ENCODE measurements at regions not wholly inside any gene's neighbourhood (a gene's known extent, or its start where the extent isn't known, plus 50 kb on each side); places are given as distances from the start of the nearest gene placed in this dataset.
"Not testable (repeated sequence)": the region's sequence is repeated elsewhere in the genome, so short reads cannot be mapped to it uniquely, and the experiment has no call there.

DNA sequence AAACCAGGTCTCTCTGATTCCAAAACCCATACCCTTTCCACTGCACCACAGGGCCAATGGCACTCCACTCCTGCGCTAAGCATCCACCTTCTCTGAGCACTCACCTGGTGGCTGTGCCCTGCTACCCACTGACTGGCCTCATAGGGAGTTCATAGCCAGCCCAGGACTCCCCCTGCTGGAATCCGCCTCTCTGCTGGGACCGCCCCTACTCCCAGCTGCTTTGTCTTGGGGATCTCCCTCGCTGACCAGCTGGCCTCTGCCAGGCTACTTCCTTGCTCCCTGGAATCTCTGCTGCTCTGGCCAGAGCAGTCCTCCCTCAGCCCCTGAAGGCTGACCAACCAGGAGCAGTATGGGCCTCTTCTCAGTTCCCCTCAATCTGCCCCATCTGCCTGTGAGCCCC, 129.7 kb downstream of the FAXC start:
- no peak for DNase-seq

DNA sequence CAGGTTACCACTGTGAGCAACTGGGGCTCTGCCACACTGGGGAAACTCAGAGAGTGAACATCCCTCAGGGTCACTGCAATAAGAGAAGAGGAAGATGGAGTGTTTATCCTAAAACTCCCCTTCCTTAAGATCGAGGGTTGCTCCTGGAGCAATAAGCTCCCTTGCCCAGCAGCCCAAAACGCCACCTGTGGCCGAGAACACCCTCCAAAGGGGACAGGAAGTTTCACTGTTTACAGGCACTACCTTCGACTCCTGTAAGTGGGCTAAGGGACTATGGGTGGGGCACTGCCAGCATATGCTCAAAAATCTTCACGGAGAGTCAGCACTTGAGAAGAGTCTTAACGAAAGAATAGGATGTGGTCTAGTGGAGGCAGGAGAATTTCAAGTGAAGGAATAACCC, 132.5 kb downstream of the FAXC start:
- no peak for DNase-seq

DNA sequence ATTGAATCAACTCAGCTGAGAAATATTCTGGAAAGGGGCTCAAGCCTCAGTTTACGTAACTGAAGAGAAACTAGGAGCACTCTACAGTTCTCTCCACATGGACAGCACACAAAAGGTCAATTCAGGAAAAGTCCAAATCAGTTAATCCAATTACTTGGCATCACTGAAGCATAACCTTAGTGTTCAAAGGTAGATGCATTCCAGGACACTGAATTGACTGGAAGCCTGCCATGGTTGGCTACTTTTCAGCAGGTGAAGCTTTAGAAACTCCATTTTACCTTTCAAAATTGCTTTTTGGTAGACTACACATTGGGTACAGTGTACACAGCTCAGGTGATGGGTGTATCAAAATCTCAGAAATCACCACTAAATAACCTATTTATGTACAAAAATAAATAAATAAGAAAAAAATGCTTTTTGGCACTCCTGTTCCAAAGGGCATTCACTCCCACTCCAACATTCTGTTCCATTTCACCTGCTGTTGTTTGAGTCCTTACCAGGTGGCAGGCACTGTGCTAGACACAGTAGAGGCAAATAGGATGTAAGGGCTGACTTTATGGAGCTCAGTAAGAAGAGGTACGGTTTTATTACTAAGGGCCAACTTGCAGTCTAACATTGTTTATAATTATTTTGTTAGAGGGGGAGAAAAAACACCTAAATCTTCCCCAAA, 153.4 kb downstream of the FAXC start:
- DNase-seq: no peak

DNA sequence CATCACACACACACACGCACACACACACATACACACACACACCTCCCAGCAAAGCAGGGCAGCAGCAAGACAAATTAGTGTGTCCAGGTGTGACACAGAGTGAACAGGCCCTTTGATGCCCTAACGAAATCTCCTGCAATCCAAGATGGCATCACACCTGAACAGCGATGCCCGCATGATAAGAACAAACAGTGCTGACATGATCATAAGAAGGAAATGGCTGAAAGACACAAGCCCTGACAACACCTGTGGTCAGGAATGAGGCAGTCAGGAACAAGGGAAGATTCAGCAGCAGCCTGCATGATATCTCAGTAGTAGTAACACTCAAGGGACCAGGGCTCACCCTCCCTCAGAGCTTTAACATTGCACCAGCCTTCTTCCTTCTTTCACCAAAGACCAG, 156.9 kb downstream of the FAXC start:
- DNase-seq: no peak

DNA sequence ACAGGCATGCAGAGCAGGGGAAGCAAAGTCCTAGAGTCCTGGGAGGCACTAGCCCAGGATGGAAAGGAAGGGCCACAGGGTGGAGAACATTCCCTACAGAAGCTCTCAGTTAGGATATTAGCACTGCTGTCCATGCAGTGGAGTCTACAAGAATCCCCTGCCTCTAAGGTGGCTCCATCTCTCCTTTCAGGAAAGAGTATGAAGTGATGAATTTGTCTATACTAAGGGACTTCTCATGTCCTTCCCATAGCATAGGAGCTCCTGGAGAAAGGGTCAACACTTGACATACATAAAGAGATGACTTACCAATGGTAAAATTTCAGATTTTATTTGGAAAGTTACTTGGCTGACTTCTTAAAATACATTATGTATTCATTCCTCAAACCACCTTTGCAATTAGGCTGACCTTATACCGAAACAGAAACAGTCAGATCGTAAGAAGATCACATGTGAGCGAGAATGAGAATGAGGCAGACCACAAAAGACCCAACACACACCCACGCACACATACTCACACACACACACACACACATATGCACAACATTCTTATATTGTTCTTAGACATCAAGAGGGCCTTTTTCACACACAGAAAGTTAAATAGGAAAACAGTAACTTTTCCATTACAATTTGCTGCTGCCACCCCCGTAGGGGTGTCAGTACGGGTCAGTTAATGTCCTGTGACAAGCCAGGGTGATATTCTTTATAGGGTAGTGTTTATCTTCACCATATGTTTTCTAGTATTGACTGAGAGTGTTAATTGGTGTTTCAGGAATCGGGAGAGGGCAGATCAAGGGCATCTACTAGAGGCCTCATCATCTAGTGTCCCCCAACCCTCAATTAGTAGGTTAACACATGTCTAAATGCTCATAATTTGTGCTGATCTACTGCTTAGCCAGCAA, 159.4 kb downstream of the FAXC start:
- DNase-seq: no peak

DNA sequence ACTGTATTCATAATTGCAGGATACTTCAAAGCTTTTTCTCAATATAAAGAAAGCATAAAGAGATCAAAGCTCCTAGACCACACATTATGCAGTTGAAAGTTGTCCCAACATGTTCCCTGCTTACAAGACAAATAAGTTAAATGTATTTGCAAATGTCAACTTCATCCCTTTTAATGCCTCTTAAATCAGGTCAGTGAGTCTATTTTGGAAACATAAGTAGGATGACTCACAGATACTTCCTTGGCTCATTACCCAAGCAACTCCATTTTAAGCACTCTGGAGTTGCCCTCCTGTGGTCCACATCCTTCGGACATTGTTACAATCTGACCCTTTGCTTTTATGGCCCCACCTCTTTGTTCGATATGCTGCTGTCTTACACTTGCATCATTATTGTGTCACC, 162.0 kb downstream of the FAXC start:
- no peak for DNase-seq

DNA sequence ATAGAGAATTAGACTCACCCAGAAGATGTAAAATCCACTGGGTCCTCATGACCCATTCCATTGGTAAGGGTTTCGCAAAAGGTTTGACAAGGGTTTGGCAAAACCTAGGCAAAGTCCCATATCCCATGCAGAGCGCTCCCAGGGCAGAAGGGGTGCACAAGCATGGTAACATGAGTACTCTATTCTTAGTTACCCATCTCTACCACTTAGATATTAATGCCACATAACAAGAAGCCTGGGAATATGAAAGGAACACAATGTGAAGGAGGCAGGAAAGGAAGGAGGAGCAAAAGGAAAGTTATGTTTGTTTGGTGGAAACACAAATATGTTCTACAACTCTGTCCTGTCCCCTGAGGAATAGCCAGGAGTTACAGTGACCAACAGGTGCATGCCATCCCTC, 163.1 kb downstream of the FAXC start:
- no peak for DNase-seq

DNA sequence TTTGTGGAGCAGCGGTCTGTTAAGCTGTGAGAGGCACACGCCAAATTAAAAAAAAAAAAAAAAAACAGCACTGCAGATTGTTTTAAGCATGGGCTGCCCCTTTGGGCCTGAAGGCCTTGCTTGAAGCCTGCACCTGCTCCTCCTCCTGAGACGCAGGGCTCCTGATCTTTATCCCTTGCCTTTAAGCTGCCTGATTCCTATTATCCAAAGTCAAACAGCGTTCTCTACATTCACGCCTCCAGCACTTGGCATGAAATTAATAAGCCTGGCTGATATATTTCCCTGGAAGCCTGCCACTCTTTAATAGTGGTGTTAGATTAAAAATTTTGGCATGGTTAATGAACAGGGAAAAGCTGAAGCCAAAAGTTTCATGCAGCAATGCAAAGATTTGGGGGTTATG, 163.9 kb downstream of the FAXC start:
- DNase-seq: no peak

DNA sequence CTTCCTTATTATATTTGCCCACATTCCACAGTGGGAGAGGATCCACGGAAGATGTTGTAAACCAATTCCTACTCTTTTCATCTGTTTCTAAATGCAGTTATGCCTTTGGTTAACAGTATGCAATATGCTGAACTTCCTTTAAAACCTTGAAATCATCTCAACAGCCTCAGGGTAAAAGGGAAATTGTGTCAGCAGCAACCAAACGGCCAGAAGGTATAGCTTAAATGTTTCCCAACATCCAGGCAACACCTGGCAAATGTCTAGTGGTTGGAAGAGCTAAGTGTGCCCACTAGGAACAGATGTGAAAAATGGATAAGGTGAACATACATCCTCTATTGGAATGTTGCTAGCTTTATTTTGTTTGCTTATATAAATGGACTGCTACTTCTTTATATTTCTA, 164.8 kb downstream of the FAXC start:
- DNase-seq: no peak

DNA sequence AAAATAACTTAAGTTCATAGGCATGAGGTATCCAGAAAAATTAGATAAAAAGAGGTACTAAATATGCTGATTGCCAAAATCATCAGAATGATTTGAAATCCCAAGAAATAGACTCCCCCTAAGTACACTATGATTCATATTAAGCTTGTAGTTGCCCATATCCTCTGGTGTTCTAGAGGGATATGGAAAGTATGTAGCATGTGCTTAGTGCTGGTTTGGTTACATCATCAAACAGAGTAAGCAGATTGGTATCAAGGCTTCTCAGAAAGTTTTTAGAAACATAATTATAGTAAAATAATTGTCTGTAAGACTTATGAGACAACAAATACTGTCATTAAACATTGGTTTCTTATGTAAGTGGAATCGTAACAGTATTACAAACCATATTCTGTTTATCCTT, 166.4 kb downstream of the FAXC start:
- DNase-seq: no peak

DNA sequence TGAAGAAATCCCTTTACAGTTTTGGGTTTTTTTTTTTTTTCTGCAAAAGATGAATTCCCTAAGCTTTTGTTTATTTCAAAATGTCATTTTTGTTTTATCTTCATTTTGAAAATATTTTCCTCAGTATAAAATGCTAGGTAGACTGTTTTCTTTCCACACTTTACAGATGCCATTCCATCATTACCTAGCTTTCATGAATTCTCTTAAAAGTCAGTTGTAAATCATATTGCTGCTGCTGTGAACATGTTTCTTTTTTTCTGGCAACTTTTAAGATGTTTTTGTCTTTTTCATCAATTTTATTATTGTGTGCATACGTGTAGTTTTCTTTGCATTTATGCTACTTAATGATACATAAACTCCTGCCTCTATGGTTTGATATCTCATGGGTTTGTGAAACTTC, 168.3 kb downstream of the FAXC start:
- no peak for DNase-seq

DNA sequence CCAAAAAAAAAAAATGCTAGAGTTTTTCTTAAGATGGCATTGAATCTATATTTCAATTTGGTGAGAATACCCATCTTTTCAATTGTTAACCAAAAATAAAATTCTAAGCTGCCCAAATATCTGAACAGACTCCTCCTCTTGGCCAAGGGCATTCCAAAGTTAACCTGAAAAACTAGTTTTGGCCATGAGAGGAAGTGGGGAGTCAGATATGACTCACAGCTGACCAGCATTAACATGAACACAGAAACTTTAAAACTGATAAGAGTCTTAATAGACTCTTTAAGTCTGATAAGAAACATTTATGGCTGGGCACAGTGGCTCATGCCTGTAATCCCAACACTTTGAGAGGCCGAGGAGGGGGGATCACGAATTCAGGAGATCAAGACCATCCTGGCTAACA, 171.3 kb downstream of the FAXC start:
- no peak for DNase-seq

DNA sequence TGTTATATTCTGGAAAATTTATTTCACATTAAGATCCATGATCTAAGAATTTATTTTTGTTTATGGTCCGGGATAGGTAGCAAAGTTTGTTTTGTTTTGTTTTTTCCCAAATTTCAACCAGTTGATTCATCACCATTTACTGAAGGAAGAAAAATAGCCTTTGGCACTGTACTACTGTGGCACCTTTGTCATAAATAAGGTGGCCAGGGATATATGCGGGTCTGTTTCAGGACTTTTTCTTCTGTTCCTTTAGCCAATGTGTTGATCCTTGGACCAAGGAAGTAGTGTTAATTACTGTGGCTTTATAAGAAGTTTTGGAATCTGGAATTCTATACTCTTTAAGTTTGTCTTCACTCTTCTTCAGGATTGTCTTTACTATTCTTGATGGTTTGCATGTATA, 171.7 kb downstream of the FAXC start:
- no peak for DNase-seq

DNA sequence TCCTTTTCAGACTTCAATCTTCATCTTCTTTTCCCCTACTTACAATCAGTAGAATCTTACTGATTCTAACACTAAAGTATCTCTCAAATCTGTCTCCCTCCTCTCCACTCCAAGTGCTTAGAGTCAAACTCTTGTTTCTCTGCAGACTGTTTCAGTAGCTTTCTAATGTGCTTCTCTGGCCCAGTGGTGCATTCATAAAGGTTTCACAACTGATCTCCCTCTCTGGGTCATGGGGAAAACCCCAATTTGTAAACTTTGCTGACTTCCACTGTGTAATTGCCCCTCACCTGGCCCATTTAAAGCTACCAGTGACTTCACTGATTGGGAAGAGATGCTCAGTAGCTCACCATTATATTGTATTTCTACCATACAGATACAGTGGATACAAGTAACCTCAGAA, 183.6 kb downstream of the FAXC start:
- DNase-seq: no peak

DNA sequence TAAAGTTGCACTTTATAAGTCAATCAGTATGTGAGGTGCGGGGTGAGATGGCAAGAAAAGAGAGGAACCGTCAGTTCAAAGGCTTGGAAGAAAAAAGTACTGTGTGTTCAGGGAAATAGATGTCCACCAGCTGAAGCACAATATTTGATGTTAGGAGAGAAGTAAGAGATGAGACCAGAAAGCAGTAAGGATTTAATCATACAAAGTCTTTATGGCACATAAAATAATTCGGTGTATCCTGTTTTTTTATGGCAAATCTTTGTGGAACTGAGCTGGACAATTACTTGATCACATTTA, 197.2 kb downstream of the FAXC start:
- DNase-seq: no peak

DNA sequence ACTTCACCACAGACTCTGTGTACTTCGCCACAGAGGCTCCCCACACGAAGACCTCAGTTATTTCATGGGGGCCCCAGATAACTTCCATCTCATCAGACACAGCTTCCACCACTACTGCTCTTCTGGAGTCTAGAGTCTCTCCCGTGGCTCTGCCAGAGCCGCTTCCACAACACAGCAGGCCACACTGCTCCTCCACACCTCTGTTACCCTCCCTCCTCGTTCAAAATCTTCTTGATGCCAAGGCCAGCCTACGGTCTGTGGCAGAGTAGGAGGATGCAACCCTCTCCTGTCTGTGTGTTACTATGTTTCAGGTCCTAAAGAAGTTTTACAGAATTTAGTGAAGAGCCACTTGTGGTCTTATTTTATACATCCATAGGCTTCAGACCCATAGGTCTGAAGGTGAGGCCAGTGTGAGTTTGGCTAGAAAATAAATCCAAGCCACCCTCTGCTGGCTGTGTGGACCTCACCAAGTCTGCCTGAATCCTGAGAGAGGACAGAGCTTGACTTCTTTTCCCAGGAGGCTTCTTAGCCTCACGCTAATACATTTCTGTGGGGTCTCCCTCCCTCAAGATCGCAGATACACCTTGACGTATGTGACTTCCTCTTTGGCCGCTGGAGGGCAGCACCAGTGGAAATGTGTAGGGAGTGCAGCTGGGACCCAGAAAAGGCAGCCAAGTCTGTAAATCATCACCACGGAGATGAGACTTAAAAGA, 197.7 kb downstream of the FAXC start:
- DNase-seq: peak; percentile 1 to 17

DNA sequence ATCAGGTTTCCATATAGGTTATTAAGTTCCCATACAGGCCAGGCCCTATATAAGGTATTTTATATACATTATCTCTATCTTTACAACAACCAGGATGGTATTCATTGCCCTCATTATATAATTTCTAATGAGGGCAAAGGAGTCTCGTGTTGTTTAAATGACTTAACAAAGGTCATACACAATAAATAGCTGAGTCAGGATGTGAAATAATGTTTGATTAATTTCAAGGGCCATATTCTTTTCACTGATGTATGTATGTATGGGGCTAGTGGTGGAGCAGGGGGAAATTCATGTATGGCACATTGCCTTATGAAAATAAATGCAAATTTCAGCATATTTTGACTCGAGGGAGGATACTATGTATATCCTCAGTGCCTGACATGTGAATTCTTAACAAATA, 200.7 kb downstream of the FAXC start:
- DNase-seq: no peak

DNA sequence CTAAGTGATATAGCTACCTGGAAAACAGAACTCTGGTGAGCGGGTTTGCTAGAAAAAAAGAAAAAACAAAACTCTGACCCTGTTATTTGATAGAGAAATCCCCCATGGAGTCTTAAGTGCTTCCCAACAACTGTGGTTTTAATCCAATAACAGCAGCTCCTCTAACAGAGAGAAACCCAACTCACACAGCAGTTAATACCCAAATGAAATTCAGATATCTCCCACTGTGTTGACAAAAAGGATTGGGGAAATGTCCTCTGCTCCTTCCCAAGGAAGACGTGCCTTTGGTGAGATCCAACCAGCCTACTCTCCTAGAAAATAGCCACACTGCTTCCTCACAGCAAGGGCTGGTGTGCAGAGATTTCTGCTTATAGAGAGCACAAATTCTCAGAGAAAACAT, 200.4 kb upstream of the FBXL4 start:
- DNase-seq: no peak

DNA sequence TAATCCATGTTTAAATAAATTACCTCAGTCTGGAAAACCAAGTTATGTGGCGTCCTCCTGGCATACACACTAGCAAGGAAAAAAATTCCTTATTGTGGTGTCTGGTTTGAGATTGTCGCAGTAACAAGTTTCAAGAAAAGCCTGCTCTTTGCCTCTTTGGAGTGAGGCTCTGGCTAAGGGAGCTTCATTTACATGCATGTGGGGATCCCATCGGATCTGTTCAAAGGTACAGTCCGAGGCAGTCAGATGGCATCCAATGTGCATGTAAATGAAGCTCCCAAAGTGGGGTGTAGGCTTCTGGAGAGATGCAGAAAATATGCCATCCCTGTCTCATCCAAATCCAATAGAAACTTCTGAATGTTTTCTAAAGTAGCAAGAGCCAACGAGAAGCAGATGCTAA, 199.5 kb upstream of the FBXL4 start:
- DNase-seq: no peak

DNA sequence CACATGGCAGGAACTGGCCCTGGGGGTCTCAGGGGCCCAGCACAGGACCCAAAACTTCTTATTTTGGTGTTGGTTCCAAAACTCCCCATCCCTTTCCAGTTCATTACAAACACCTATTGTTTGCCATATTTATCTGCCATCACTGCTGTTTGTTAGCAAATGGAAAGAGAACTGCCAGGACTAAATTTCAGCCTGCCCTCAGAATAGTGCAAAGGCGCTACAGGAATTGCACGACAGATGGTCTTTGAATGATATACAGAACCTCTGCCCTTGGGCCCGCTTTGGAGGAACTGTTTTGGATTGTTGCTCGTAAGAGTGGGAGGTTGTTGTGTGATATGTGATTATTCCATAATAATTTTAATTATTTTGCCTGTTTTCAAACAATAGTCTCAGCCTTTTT, 199.0 kb upstream of the FBXL4 start:
- no peak for DNase-seq

DNA sequence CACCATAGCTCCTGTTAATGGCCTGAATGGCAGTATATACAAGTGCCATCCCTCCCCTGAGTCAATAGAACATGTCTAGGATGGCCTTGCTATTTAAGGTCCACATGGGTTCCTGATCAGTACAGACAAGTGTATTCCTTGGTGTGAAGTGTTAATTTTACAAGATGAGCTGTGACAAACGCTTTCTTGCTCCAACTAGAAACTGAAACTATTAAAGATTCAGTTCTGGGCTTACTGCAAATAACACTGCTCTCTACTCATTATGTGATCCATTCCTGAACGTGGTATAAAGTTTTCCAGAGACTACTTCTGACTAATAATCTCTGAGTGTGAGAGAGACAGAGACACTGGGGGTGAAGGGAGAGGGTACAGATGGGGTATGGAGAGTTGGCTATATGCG, 198.0 kb upstream of the FBXL4 start:
- DNase-seq: no peak

DNA sequence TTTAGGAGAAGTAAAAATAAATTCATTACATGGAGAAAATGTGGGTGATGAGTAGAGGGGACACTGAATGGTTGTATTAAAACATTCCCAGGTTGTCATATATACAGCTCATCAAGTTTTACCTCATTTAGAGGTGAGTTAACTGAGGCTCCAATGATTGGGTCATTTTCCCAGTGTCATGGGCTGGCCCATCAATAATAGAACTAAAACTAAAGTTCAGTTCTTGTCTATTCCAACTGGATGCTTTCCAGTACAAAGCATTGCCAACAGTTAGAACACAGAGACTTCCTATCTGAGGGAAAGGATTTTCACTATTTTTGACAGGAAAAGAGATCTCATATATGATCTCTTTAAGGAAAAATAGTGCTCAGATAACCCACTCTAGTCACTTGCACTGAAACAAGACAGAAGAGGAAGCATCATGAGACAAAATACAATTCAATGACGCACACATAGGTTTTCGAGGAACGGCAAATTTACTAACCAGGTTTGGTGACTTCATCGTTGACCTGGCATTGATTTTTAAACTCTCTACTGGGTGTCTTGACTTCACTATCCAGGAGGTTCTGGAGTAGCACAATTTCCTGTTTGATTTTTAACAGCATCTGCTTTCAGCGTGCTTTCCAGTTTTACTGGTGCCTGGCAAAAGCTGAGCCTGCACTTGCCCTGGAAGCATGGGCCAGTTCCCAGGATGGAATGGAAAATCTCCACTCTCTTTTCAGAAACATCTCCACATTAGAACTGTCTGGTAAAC, 195.5 kb upstream of the FBXL4 start:
- no peak for DNase-seq

DNA sequence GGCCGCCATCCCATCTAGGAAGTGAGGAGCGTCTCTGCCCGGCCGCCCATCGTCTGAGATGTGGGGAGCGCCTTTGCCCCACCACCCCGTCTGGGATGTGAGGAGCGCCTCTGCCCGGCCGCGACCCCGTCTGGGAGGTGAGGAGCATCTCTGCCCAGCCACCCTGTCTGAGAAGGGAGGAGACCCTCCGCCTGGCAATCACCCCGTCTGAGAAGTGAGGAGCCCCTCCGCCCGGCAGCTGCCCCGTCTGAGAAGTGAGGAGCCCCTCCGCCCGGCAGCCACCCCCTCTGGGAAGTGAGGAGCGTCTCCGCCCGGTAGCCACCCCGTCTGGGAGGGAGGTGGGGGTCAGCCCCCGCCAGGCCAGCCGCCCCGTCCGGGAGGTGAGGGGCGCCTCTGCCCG, 194.2 kb upstream of the FBXL4 start:
- DNase-seq: not testable (repeated sequence)

DNA sequence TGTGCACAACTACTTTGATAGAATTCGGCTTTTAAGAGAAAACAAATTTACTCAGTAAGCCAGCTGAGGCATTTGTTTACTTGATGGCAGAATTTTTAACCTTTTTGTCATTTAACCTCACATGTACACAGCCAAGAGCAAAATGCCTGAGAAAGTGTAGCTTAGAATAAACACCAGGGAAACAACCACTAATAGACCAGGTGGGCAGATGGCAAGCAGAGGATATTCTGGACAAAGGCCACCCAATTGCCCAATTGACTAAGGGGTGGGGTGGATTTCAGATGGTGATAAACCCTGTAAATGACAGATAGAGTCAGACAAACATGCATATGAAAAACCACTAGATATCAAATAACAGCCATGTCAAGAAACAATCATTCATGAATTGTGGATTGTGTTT, 190.7 kb upstream of the FBXL4 start:
- DNase-seq: no peak

Measured in SW 1271 (cell line).